ACC112 (cell line): ENCODE measurements at regions not wholly inside any gene's neighbourhood (a gene's known extent, or its start where the extent isn't known, plus 50 kb on each side); places are given as distances from the start of the nearest gene placed in this dataset.
A peak's percentile ranks its signal among the peaks of the same experiment; 100 is the strongest.
"Not testable (repeated sequence)": the region's sequence is repeated elsewhere in the genome, so short reads cannot be mapped to it uniquely, and the experiment has no call there.

Experiments used
- H2AFZ ChIP-seq: fragments of 200-600 bp; sonication (generic); one replicate; pipeline ENCODE4 v1.6.0; 2017; ENCODE audit warnings: antibody characterized with exemption, low read length; ENCODE audit not compliant: unreplicated experiment
- H3K27ac ChIP-seq: fragments of 200-600 bp; sonication (generic); 2 replicates; pipeline ENCODE4 v1.5.1; 2014; ENCODE audit warnings: low read depth, mild to moderate bottlenecking, antibody characterized with exemption, low read length, moderate library complexity
- H3K27me3 ChIP-seq: fragments of 200-600 bp; sonication (generic); 2 replicates; pipeline ENCODE4 v1.6.1; 2014; ENCODE audit warnings: mild to moderate bottlenecking, antibody characterized with exemption, low read length, moderate library complexity, mixed read lengths; ENCODE audit not compliant: insufficient read depth
- H3K36me3 ChIP-seq: fragments of 200-600 bp; sonication (generic); 2 replicates; pipeline ENCODE4 v1.6.1; 2016; ENCODE audit warnings: mild to moderate bottlenecking, antibody characterized with exemption, low read length, moderate library complexity, mixed read lengths; ENCODE audit not compliant: insufficient read depth
- H3K4me1 ChIP-seq: fragments of 200-600 bp; sonication (generic); one replicate; pipeline ENCODE4 v1.6.1; 2016; ENCODE audit warnings: low read length, mixed read lengths; ENCODE audit not compliant: insufficient read depth, unreplicated experiment, control insufficient read depth
- H3K4me3 ChIP-seq: fragments of 200-600 bp; sonication (generic); 2 replicates; pipeline ENCODE4 v1.5.1; 2014; ENCODE audit warnings: mild to moderate bottlenecking, low read depth, low read length
- H3K79me2 ChIP-seq: fragments of 200-600 bp; sonication (generic); one replicate; pipeline ENCODE4 v1.6.0; 2016; ENCODE audit warnings: low read length; ENCODE audit not compliant: control insufficient read depth, unreplicated experiment, insufficient read depth

- Histone ChIP-seq H3K27ac (no peak overlapping the region), H3K27me3 (no peaks in the 10 kb centered on the region)
Measured at GRCh38 chr6:79416931-79417330, 120.3 kb downstream of the LCA5 start.

GRCh38 chr6:79413562-79414002 lies 123.6 kb downstream of the LCA5 start:
- H3K27me3 ChIP-seq, result no peaks in the 10 kb centered on the region
- peak overlapping the region; percentile 28 for H2AFZ ChIP-seq
- no peaks in the 10 kb centered on the region for H3K79me2 ChIP-seq
- no peaks in the 10 kb centered on the region for H3K36me3 ChIP-seq
- H3K4me3 ChIP-seq, result peak overlapping the region; percentile 11; the same call in 1 of the 2 replicates
- peaks cover 9% of the 10 kb centered on the region for H3K4me1 ChIP-seq
- peak overlapping the region; percentile 29 for H3K27ac ChIP-seq

More at GRCh38 chr6:79416931-79417330, 120.3 kb downstream of the LCA5 start:
- H3K79me2 ChIP-seq, result no peaks in the 10 kb centered on the region
- no peaks in the 10 kb centered on the region for H3K36me3 ChIP-seq
- H2AFZ ChIP-seq, result no peak overlapping the region
- peaks cover 22% of the 10 kb centered on the region for H3K4me1 ChIP-seq
- H3K4me3 ChIP-seq, result no peak overlapping the region

GRCh38 chr6:79410806-79411205 lies 126.4 kb downstream of the LCA5 start:
- Histone ChIP-seq H2AFZ (no peak overlapping the region), H3K4me3 (no peak overlapping the region), H3K27me3 (no peaks in the 10 kb centered on the region), H3K79me2 (no peaks in the 10 kb centered on the region), H3K4me1 (peaks cover 9% of the 10 kb centered on the region), H3K36me3 (no peaks in the 10 kb centered on the region), H3K27ac (no peak overlapping the region)

- no peaks in the 10 kb centered on the region for H3K36me3 ChIP-seq
- no peak overlapping the region for H3K27ac ChIP-seq
- H3K79me2 ChIP-seq, result no peaks in the 10 kb centered on the region
- peaks cover 2% of the 10 kb centered on the region for H3K4me1 ChIP-seq
- H2AFZ ChIP-seq, result no peak overlapping the region
- no peak overlapping the region for H3K4me3 ChIP-seq
- H3K27me3 ChIP-seq, result no peaks in the 10 kb centered on the region
Measured at GRCh38 chr6:79408256-79408974, 128.8 kb downstream of the LCA5 start.

GRCh38 chr6:79404677-79405076 lies 132.6 kb downstream of the LCA5 start:
- Histone ChIP-seq H3K79me2 (no peaks in the 10 kb centered on the region), H2AFZ (no peak overlapping the region), H3K27me3 (no peaks in the 10 kb centered on the region), H3K36me3 (no peaks in the 10 kb centered on the region), H3K4me1 (no peaks in the 10 kb centered on the region), H3K27ac (no peak overlapping the region), H3K4me3 (no peak overlapping the region)

- H2AFZ ChIP-seq, result no peak overlapping the region
- no peak overlapping the region for H3K27ac ChIP-seq
- H3K4me3 ChIP-seq, result no peak overlapping the region
- no peaks in the 10 kb centered on the region for H3K4me1 ChIP-seq
- H3K79me2 ChIP-seq, result no peaks in the 10 kb centered on the region
- H3K27me3 ChIP-seq, result no peaks in the 10 kb centered on the region
- H3K36me3 ChIP-seq, result no peaks in the 10 kb centered on the region
Measured at GRCh38 chr6:79404261-79404660, 133.0 kb downstream of the LCA5 start.

- no peaks in the 10 kb centered on the region for H3K79me2 ChIP-seq
- H3K4me1 ChIP-seq, result no peaks in the 10 kb centered on the region
- no peak overlapping the region for H3K27ac ChIP-seq
- H3K4me3 ChIP-seq, result no peak overlapping the region
- no peak overlapping the region for H2AFZ ChIP-seq
- H3K27me3 ChIP-seq, result no peaks in the 10 kb centered on the region
- H3K36me3 ChIP-seq, result no peaks in the 10 kb centered on the region
Measured at GRCh38 chr6:79403563-79403962, 133.7 kb downstream of the LCA5 start.

- no peak overlapping the region for H3K27ac ChIP-seq
- H3K4me3 ChIP-seq, result no peak overlapping the region
- H2AFZ ChIP-seq, result no peak overlapping the region
- no peaks in the 10 kb centered on the region for H3K27me3 ChIP-seq
- no peaks in the 10 kb centered on the region for H3K4me1 ChIP-seq
- H3K36me3 ChIP-seq, result no peaks in the 10 kb centered on the region
- H3K79me2 ChIP-seq, result no peaks in the 10 kb centered on the region
Measured at GRCh38 chr6:79403086-79403485, 134.1 kb downstream of the LCA5 start.

GRCh38 chr6:79399499-79399898 lies 137.7 kb downstream of the LCA5 start:
- H3K4me1 ChIP-seq, result no peaks in the 10 kb centered on the region
- H3K79me2 ChIP-seq, result no peaks in the 10 kb centered on the region
- no peaks in the 10 kb centered on the region for H3K36me3 ChIP-seq
- H2AFZ ChIP-seq, result no peak overlapping the region
- no peaks in the 10 kb centered on the region for H3K27me3 ChIP-seq
- H3K27ac ChIP-seq, result no peak overlapping the region
- no peak overlapping the region for H3K4me3 ChIP-seq

GRCh38 chr6:79398617-79399016 lies 138.6 kb downstream of the LCA5 start:
- H3K36me3 ChIP-seq, H3K4me3 ChIP-seq, H3K79me2 ChIP-seq, H3K27me3 ChIP-seq, H2AFZ ChIP-seq, H3K27ac ChIP-seq, H3K4me1 ChIP-seq: not testable (repeated sequence)

GRCh38 chr6:79396625-79397024 lies 140.6 kb downstream of the LCA5 start:
- no peak overlapping the region for H3K4me3 ChIP-seq
- no peaks in the 10 kb centered on the region for H3K27me3 ChIP-seq
- H3K36me3 ChIP-seq, result no peaks in the 10 kb centered on the region
- H3K4me1 ChIP-seq, result no peaks in the 10 kb centered on the region
- H3K79me2 ChIP-seq, result no peaks in the 10 kb centered on the region
- no peak overlapping the region for H3K27ac ChIP-seq
- H2AFZ ChIP-seq, result no peak overlapping the region
